H1 (cell line): ENCODE measurements at regions not wholly inside any gene's neighbourhood (a gene's known extent, or its start where the extent isn't known, plus 50 kb on each side); places are given as distances from the start of the nearest gene placed in this dataset.

Source experiments
- CTCF ChIA-PET: fragments of 300-600 bp; sonication (Branson Sonifier 250); formaldehyde crosslinking; loops from one replicate; lab custom pipeline; 2021; ENCODE audit not compliant: partially characterized antibody; lab: Charles Lee
- POLR2A ChIA-PET: fragments of 300-600 bp; sonication (Branson Sonifier 250); formaldehyde crosslinking; loops from one replicate; lab custom pipeline; 2021; ENCODE audit warnings: inconsistent platforms; ENCODE audit not compliant: partially characterized antibody; lab: Charles Lee
- DNase-seq, 2 experiments: peaks; one replicate each; pipeline versions ENCODE4 v3.0.0 to v3.0.0-alpha.2; 2010 to 2022; ENCODE audit warnings: low spot score in 2 of 2, low read depth in 1 of 2, mixed read lengths in 1 of 2
- FAIRE-seq: peaks from 2 replicates; lab custom pipeline; 2011; peaks lifted over from hg19 to GRCh38; lab: Jason Lieb, UNC
- H2AFZ ChIP-seq: 2 replicates; pipeline ENCODE4 v1.8.1; 2012; ENCODE audit warnings: low read length, inconsistent platforms
- H2AK5ac ChIP-seq: 2 replicates; pipeline ENCODE4 v1.6.1; 2013; ENCODE audit warnings: low read depth, low read length
- H2BK120ac ChIP-seq: replicated peaks from 2 replicates; pipeline ENCODE3; 2013; ENCODE audit warnings: low read depth, low read length, inconsistent platforms
- H2BK12ac ChIP-seq: 2 replicates; pipeline ENCODE4 v1.6.1; 2013; ENCODE audit warnings: low read depth, low read length
- H2BK15ac ChIP-seq: 2 replicates; pipeline ENCODE4 v1.6.1; 2013; ENCODE audit warnings: low read length
- H2BK20ac ChIP-seq: 2 replicates; pipeline ENCODE4 v1.6.1; 2013; ENCODE audit warnings: low read length
- H2BK5ac ChIP-seq: 2 replicates; pipeline ENCODE4 v1.6.1; 2013; ENCODE audit warnings: low read depth, low read length
- H3K14ac ChIP-seq: 2 replicates; pipeline ENCODE4 v1.6.1; 2013; ENCODE audit warnings: inconsistent platforms; ENCODE audit not compliant: insufficient read length
- H3K18ac ChIP-seq: 2 replicates; pipeline ENCODE4 v1.6.1; 2013; ENCODE audit warnings: low read length; ENCODE audit errors: extremely low read depth
- H3K23ac ChIP-seq: 2 replicates; pipeline ENCODE4 v1.6.1; 2013; ENCODE audit warnings: inconsistent platforms; ENCODE audit not compliant: insufficient read length
- H3K23me2 ChIP-seq: 2 replicates; pipeline ENCODE4 v1.6.1; 2013; ENCODE audit warnings: low read depth, low read length
- H3K27ac ChIP-seq: 2 replicates; pipeline ENCODE4 v1.6.1; 2011; ENCODE audit warnings: low read depth, low read length, inconsistent platforms
- H3K27me3 ChIP-seq, 4 experiments: replicated peaks in 1 of 4; 1 replicate in 1 of 4; 2 replicates in 3 of 4; pipeline versions ENCODE4 v1.6.1 to v1.8.1; 2011 to 2013; ENCODE audit warnings: low read length in 3 of 4, mild to moderate bottlenecking in 3 of 4, inconsistent platforms in 2 of 4, mixed read lengths in 2 of 4, moderate library complexity in 1 of 4; ENCODE audit not compliant: control insufficient read depth in 3 of 4, insufficient read depth in 3 of 4; ENCODE audit errors: extremely low read depth in 1 of 4
- H3K36me3 ChIP-seq, 4 experiments: 2 replicates each; pipeline versions ENCODE4 v1.6.1 to v1.8.1; 2011 to 2013; ENCODE audit warnings: mild to moderate bottlenecking in 4 of 4, low read length in 3 of 4, moderate library complexity in 2 of 4, control low read depth in 1 of 4, inconsistent platforms in 1 of 4; ENCODE audit not compliant: insufficient read depth in 4 of 4, control insufficient read depth in 2 of 4
- H3K4ac ChIP-seq: replicated peaks from 2 replicates; pipeline ENCODE3; 2013; ENCODE audit warnings: low read length, low read depth, mixed read lengths, inconsistent platforms; ENCODE audit not compliant: insufficient read length
- H3K4me1 ChIP-seq, 4 experiments: replicated peaks in 1 of 4; 1 replicate in 1 of 4; 2 replicates in 3 of 4; pipeline versions ENCODE4 v1.6.1 to v1.8.1; 2011 to 2013; ENCODE audit warnings: low read length in 3 of 4, inconsistent platforms in 2 of 4, mixed read lengths in 1 of 4; ENCODE audit not compliant: insufficient read depth in 4 of 4, control insufficient read depth in 3 of 4
- H3K4me2 ChIP-seq, 2 experiments: 2 replicates each; pipeline versions ENCODE4 v1.6.1 to v1.8.1; 2011 to 2013; ENCODE audit warnings: low read depth in 2 of 2, low read length in 2 of 2, control low read depth in 1 of 2, inconsistent platforms in 1 of 2, mild to moderate bottlenecking in 1 of 2; ENCODE audit not compliant: insufficient read depth in 1 of 2
- H3K4me3 ChIP-seq, 4 experiments: fragments of 200-600, 300-600 bp in 1 of 4; sonication (generic), shearing (Covaris generic), sonication (Bioruptor Twin) in 1 of 4; 2 replicates each; pipeline versions ENCODE4 v1.5.1 to v1.8.1; 2011 to 2016; ENCODE audit warnings: low read length in 4 of 4, low read depth in 3 of 4, control low read depth in 2 of 4, inconsistent platforms in 2 of 4, mild to moderate bottlenecking in 2 of 4, mixed read lengths in 1 of 4, moderate library complexity in 1 of 4; ENCODE audit not compliant: insufficient read depth in 2 of 4; ENCODE audit errors: extremely low read depth in 1 of 4
- H3K56ac ChIP-seq: replicated peaks from 2 replicates; pipeline ENCODE3; 2013; ENCODE audit warnings: low read depth, mild to moderate bottlenecking, mixed read lengths, low read length, inconsistent platforms; ENCODE audit not compliant: insufficient read length
- H3K79me1 ChIP-seq: 2 replicates; pipeline ENCODE4 v1.6.1; 2013; ENCODE audit warnings: low read depth, low read length, control low read depth
- H3K79me2 ChIP-seq, 2 experiments: 2 replicates each; pipeline versions ENCODE4 v1.6.1 to v1.8.1; 2012 to 2013; ENCODE audit warnings: low read length in 2 of 2, mild to moderate bottlenecking in 2 of 2, inconsistent platforms in 1 of 2; ENCODE audit not compliant: insufficient read depth in 2 of 2, control insufficient read depth in 1 of 2
- H3K9ac ChIP-seq, 4 experiments: replicated peaks in 1 of 4; 1 replicate in 1 of 4; 2 replicates in 3 of 4; pipeline versions ENCODE4 v1.6.1 to v1.8.1; 2011 to 2013; ENCODE audit warnings: low read depth in 3 of 4, low read length in 3 of 4, control low read depth in 2 of 4, mild to moderate bottlenecking in 2 of 4, moderate library complexity in 2 of 4, inconsistent platforms in 1 of 4; ENCODE audit errors: extremely low read depth in 1 of 4
- H3K9me3 ChIP-seq, 2 experiments: 2 replicates each; pipeline versions ENCODE4 v1.6.1 to v1.8.1; 2012 to 2013; ENCODE audit warnings: mild to moderate bottlenecking in 2 of 2, moderate library complexity in 2 of 2, control low read depth in 1 of 2, inconsistent platforms in 1 of 2, low read depth in 1 of 2, low read length in 1 of 2, mixed read lengths in 1 of 2; ENCODE audit not compliant: insufficient read depth in 2 of 2
- H4K20me1 ChIP-seq, 2 experiments: replicated peaks in 1 of 2; 2 replicates each; pipeline versions ENCODE3 to v1.8.1; 2011 to 2013; ENCODE audit warnings: inconsistent platforms in 2 of 2, low read length in 2 of 2, mild to moderate bottlenecking in 1 of 2; ENCODE audit not compliant: insufficient read depth in 2 of 2, control insufficient read depth in 1 of 2
- H4K5ac ChIP-seq: 2 replicates; pipeline ENCODE4 v1.6.1; 2013; ENCODE audit warnings: low read length, low read depth, mixed read lengths, inconsistent platforms; ENCODE audit not compliant: insufficient read length
- H4K8ac ChIP-seq: 2 replicates; pipeline ENCODE4 v1.8.0; 2013; ENCODE audit warnings: mild to moderate bottlenecking, moderate library complexity, low read length, inconsistent platforms; ENCODE audit not compliant: insufficient read depth; ENCODE audit errors: extremely low read depth
- H4K91ac ChIP-seq: replicated peaks from 2 replicates; pipeline ENCODE3; 2013; ENCODE audit warnings: low read length, mixed read lengths, inconsistent platforms; ENCODE audit not compliant: insufficient read length
- ASH2L ChIP-seq: fragments of 200-600, 300-600 bp; sonication (generic); IDR thresholded peaks from one replicate; pipeline ENCODE4 v1.7.1; 2017; ENCODE audit warnings: low read length
- BRCA1 ChIP-seq: IDR thresholded peaks from 2 replicates; pipeline ENCODE4 v1.6.1; 2012; ENCODE audit warnings: low read depth, low read length, improper control_type of control experiment
- CEBPB ChIP-seq: IDR thresholded peaks from 2 replicates; pipeline ENCODE4 v1.6.1; 2012; ENCODE audit warnings: low read depth, low read length
- GTF2F1 ChIP-seq: IDR thresholded peaks from 2 replicates; pipeline ENCODE4 v1.6.1; 2012; ENCODE audit warnings: low read depth, low read length, improper control_type of control experiment, borderline replicate concordance
- KDM1A ChIP-seq: fragments of 200-600, 300-600 bp; sonication (generic); IDR thresholded peaks from 2 replicates; pipeline ENCODE4 v1.7.1; 2016; ENCODE audit warnings: mild to moderate bottlenecking, low read length, borderline replicate concordance
- POLR2AphosphoS5 ChIP-seq: IDR thresholded peaks from 2 replicates; pipeline ENCODE4 v1.6.1; 2011; ENCODE audit warnings: low read depth, low read length
- SRF ChIP-seq: IDR thresholded peaks from 2 replicates; pipeline ENCODE4 v1.6.1; 2011; ENCODE audit warnings: mild to moderate bottlenecking, low read depth, low read length, moderate library complexity
- TAF1 ChIP-seq: IDR thresholded peaks from 2 replicates; pipeline ENCODE4 v1.6.1; 2011; ENCODE audit warnings: mild to moderate bottlenecking, low read depth, low read length
- TAF7 ChIP-seq: optimal IDR thresholded peaks from 2 replicates; pipeline ENCODE3; 2011; ENCODE audit warnings: low read depth, mild to moderate bottlenecking, inconsistent platforms, low read length, moderate library complexity, borderline replicate concordance
- TEAD4 ChIP-seq: IDR thresholded peaks from 2 replicates; pipeline ENCODE4 v1.6.1; 2012; ENCODE audit warnings: low read depth, low read length, inconsistent platforms, mixed read lengths
- WGBS, 2 experiments: shearing (Covaris generic) in 1 of 2; methylation state at CpG; one replicate each; pipeline versions ENCODE4 v1.1.6 to v1.1.7; 2013 to 2015; ENCODE audit warnings: low lambda C conversion rate in 2 of 2, mixed read lengths in 2 of 2, inconsistent platforms in 1 of 2, low coverage in 1 of 2, missing lambda C conversion rate in 1 of 2; ENCODE audit not compliant: insufficient replicate concordance in 2 of 2, insufficient coverage in 1 of 2, insufficient read length in 1 of 2; ENCODE audit errors: extremely low coverage in 1 of 2, missing lambda C conversion rate in 1 of 2; 5-methylcytosine and 5-hydroxymethylcytosine counted together
- TF ChIP-seq, protein P1 (sequence below): IDR thresholded peaks from 2 replicates; pipeline ENCODE4 v1.6.1; 2011; ENCODE audit warnings: low read depth, mild to moderate bottlenecking, low read length; ENCODE audit not compliant: insufficient read depth
- TF ChIP-seq, protein P2 (sequence below): IDR thresholded peaks from 2 replicates; pipeline ENCODE4 v1.6.1; 2012; ENCODE audit warnings: low read length, inconsistent platforms
- TF ChIP-seq, protein P3 (sequence below): IDR thresholded peaks from 2 replicates; pipeline ENCODE4 v1.6.1; 2011; ENCODE audit warnings: low read length, improper control_type of control experiment

DNA sequence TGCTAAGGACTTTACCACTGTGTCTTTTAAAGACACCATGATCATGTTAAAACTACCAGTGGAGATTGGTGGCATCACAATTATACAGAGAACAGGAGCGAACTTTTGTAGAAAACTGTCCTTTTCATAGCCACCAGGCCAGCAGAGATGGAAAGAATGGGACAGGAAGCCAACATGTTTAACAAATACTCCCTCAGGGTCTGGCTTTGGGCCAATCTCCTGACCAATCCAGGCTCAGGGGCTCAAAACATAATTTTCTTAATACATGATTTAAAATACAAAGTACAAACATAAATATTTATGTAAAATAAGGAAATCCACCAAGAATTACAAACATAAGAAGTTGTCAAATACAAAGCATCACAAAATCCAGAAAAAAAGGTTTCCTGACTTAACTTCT lies 266.0 kb downstream of the VPS13C start:
- Histone ChIP-seq H3K23me2 (no peaks in the 10 kb centered on the region), H3K9me3 (no peaks in the 10 kb centered on the region), H3K4ac (no peak overlapping the region), H3K4me1 (no peaks in the 10 kb centered on the region), H2BK20ac (no peak overlapping the region), H3K18ac (no peak overlapping the region), H3K27ac (no peak overlapping the region), H3K79me2 (no peaks in the 10 kb centered on the region), H2BK120ac (no peak overlapping the region), H4K91ac (no peak overlapping the region), H3K36me3 (no peaks in the 10 kb centered on the region), H2BK12ac (no peak overlapping the region), H3K9ac (no peak overlapping the region), H4K8ac (no peak overlapping the region), H2BK5ac (no peak overlapping the region), H3K27me3 (no peaks in the 10 kb centered on the region), H2AK5ac (no peak overlapping the region), H4K20me1 (no peaks in the 10 kb centered on the region), H4K5ac (no peak overlapping the region), H3K14ac (no peak overlapping the region), H2BK15ac (no peak overlapping the region), H3K4me2 (no peak overlapping the region), H3K23ac (no peak overlapping the region), H3K56ac (no peak overlapping the region), H2AFZ (no peak overlapping the region), H3K79me1 (no peaks in the 10 kb centered on the region), H3K4me3 (no peak overlapping the region)
- ChIA-PET CTCF (no interaction called here), POLR2A (no interaction called here)
- WGBS, 2 experiments, result 90% methylated on average over 1 of the region's 1 CpG; no CpG with 5 or more reads in 1 of the 2 experiments
- DNase-seq (no peak), FAIRE-seq (no peak)
- TF ChIP-seq SRF, result no peak
- TF ChIP-seq, protein P1, sequence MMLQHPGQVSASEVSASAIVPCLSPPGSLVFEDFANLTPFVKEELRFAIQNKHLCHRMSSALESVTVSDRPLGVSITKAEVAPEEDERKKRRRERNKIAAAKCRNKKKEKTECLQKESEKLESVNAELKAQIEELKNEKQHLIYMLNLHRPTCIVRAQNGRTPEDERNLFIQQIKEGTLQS, result no peak
- no peak for TF ChIP-seq TEAD4
- TF ChIP-seq KDM1A, result no peak
- no peak for TF ChIP-seq TAF1
- TF ChIP-seq GTF2F1, result no peak
- TF ChIP-seq BRCA1, result no peak
- TF ChIP-seq, protein P2, sequence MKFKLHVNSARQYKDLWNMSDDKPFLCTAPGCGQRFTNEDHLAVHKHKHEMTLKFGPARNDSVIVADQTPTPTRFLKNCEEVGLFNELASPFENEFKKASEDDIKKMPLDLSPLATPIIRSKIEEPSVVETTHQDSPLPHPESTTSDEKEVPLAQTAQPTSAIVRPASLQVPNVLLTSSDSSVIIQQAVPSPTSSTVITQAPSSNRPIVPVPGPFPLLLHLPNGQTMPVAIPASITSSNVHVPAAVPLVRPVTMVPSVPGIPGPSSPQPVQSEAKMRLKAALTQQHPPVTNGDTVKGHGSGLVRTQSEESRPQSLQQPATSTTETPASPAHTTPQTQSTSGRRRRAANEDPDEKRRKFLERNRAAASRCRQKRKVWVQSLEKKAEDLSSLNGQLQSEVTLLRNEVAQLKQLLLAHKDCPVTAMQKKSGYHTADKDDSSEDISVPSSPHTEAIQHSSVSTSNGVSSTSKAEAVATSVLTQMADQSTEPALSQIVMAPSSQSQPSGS, result no peak
- TF ChIP-seq, protein P3, sequence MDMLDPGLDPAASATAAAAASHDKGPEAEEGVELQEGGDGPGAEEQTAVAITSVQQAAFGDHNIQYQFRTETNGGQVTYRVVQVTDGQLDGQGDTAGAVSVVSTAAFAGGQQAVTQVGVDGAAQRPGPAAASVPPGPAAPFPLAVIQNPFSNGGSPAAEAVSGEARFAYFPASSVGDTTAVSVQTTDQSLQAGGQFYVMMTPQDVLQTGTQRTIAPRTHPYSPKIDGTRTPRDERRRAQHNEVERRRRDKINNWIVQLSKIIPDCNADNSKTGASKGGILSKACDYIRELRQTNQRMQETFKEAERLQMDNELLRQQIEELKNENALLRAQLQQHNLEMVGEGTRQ, result no peak
- no peak for TF ChIP-seq CEBPB
- no peak for TF ChIP-seq TAF7
- no peak for TF ChIP-seq ASH2L
- TF ChIP-seq POLR2AphosphoS5, result no peak
